HepG2 (cell line): ENCODE measurements at regions not wholly inside any gene's neighbourhood (a gene's known extent, or its start where the extent isn't known, plus 50 kb on each side); places are given as distances from the start of the nearest gene placed in this dataset.

Experiments
- ATAC-seq: fragments of 200-7000 bp; cut with Tn5 transposase; 3 replicates; pipeline ENCODE4 v1.9.1; 2020; ENCODE audit warnings: mild to moderate bottlenecking, moderate library complexity
- BruUV-seq: library from RNA; stranded (reverse); fragments of 400-500 nt; replicated peaks from 2 replicates; lab custom pipeline; 2021; lab: Mats Ljungman, UMichigan
- CTCF ChIA-PET: fragments of 300-600 bp; formaldehyde crosslinking; extraction: SDS; loops from one replicate; lab custom pipeline; 2021; ENCODE audit warnings: low total read pairs, inconsistent platforms, low intra/inter-chr PET ratio; lab: Yijun Ruan, JAX
- POLR2A ChIA-PET: fragments of 350-600 bp; sonication (Branson Sonifier 250); formaldehyde crosslinking; loops from one replicate; lab custom pipeline; 2020; ENCODE audit warnings: antibody characterized with exemption, inconsistent platforms; lab: Yijun Ruan, JAX
- DNase-seq: peaks from one replicate; pipeline ENCODE4 v3.0.0-alpha.2; 2015; ENCODE audit warnings: low spot score
- FAIRE-seq: peaks from 3 replicates; lab custom pipeline; 2011; peaks lifted over from hg19 to GRCh38; lab: Jason Lieb, UNC
- H2AFZ ChIP-seq: one replicate; pipeline ENCODE4 v1.6.1; 2011; ENCODE audit warnings: low read length, inconsistent platforms
- H3K27ac ChIP-seq: fragments of 300-600 bp; 3 replicates; pipeline ENCODE4 v1.8.0; 2011; ENCODE audit warnings: mixed run types, mild to moderate bottlenecking, mixed read lengths, low read length, inconsistent platforms; ENCODE audit not compliant: insufficient read depth; ENCODE audit errors: extremely low read length
- H3K27me3 ChIP-seq, 2 experiments: fragments of 200-600 bp in 1 of 2; 2 replicates in 1 of 2; 3 replicates in 1 of 2; pipeline versions ENCODE4 v1.6.0 to v1.8.0; 2011; ENCODE audit warnings: low read length in 2 of 2, mild to moderate bottlenecking in 2 of 2, moderate library complexity in 2 of 2, inconsistent platforms in 1 of 2; ENCODE audit not compliant: insufficient read depth in 2 of 2, control insufficient read depth in 1 of 2
- H3K36me3 ChIP-seq, 2 experiments: fragments of 200-600 bp in 1 of 2; replicated peaks in 1 of 2; 2 replicates in 1 of 2; 3 replicates in 1 of 2; pipeline versions ENCODE4 v1.5.1 to v1.8.0; 2011; ENCODE audit warnings: low read length in 2 of 2, inconsistent platforms in 1 of 2; ENCODE audit not compliant: insufficient read depth in 2 of 2, control insufficient read depth in 1 of 2
- H3K4me1 ChIP-seq: 2 replicates; pipeline ENCODE4 v1.5.1; 2012; ENCODE audit warnings: low read length, inconsistent platforms; ENCODE audit not compliant: insufficient read depth
- H3K4me2 ChIP-seq: 2 replicates; pipeline ENCODE4 v1.6.0; 2011; ENCODE audit warnings: low read depth, low read length, inconsistent platforms
- H3K4me3 ChIP-seq, 3 experiments: fragments of 200-600 bp in 1 of 3; sonication (generic), shearing (Covaris generic) in 1 of 3; replicated peaks in 1 of 3; 2 replicates each; pipeline ENCODE4 v1.5.1; 2011 to 2016; ENCODE audit warnings: low read length in 3 of 3, inconsistent platforms in 2 of 3, low read depth in 2 of 3, mild to moderate bottlenecking in 2 of 3, control low read depth in 1 of 3, mixed read lengths in 1 of 3; ENCODE audit not compliant: insufficient read depth in 1 of 3
- H3K79me2 ChIP-seq: one replicate; pipeline ENCODE4 v1.6.1; 2011; ENCODE audit warnings: low read length, inconsistent platforms; ENCODE audit not compliant: insufficient read depth
- H3K9ac ChIP-seq: 2 replicates; pipeline ENCODE4 v1.6.0; 2011; ENCODE audit warnings: mild to moderate bottlenecking, low read depth, low read length, inconsistent platforms; ENCODE audit not compliant: insufficient read depth
- H3K9me3 ChIP-seq: 2 replicates; pipeline ENCODE4 v1.5.1; 2012; ENCODE audit warnings: mild to moderate bottlenecking, low read length
- H4K20me1 ChIP-seq: 2 replicates; pipeline ENCODE4 v1.6.0; 2011; ENCODE audit warnings: inconsistent platforms, mild to moderate bottlenecking, low read length, moderate library complexity; ENCODE audit not compliant: insufficient read depth
- CHD4 ChIP-seq: fragments of 200-600 bp; sonication (generic); IDR thresholded peaks from 2 replicates; pipeline ENCODE4 v1.7.0; 2017; ENCODE audit warnings: mild to moderate bottlenecking, low read length, borderline replicate concordance
- HHEX ChIP-seq: IDR thresholded peaks from 2 replicates; pipeline ENCODE4 v1.6.1; 2016; ENCODE audit warnings: control low read depth
- MIER3 ChIP-seq: IDR thresholded peaks from 2 replicates; pipeline ENCODE4 v1.6.1; 2016; ENCODE audit warnings: missing compliant biosample characterization, borderline replicate concordance
- POGK ChIP-seq: sonication (generic); formaldehyde crosslinking; conservative IDR thresholded peaks from 2 replicates; pipeline ENCODE4 v1.8.0; 2022; ENCODE audit warnings: mild to moderate bottlenecking, moderate library complexity, missing genetic modification reagents
- RELA ChIP-seq: sonication (generic); formaldehyde crosslinking; IDR thresholded peaks from 2 replicates; pipeline ENCODE4 v1.4.0; 2020; ENCODE audit warnings: missing genetic modification reagents
- TEF ChIP-seq: sonication (generic); formaldehyde crosslinking; IDR thresholded peaks from 2 replicates; pipeline ENCODE4 v1.5.0; 2020; ENCODE audit warnings: missing genetic modification reagents
- ZNF251 ChIP-seq: sonication (generic); formaldehyde crosslinking; IDR thresholded peaks from 2 replicates; pipeline ENCODE4 v1.9.0; 2021; ENCODE audit warnings: mild to moderate bottlenecking, missing genetic modification reagents
- ZNF264 ChIP-seq: sonication (generic); formaldehyde crosslinking; IDR thresholded peaks from 2 replicates; pipeline ENCODE4 v1.4.0; 2020; ENCODE audit warnings: missing genetic modification reagents
- ZSCAN31 ChIP-seq: sonication (generic); formaldehyde crosslinking; IDR thresholded peaks from 2 replicates; pipeline ENCODE4 v1.5.0; 2020; ENCODE audit warnings: low read depth, mild to moderate bottlenecking, missing genetic modification reagents
- WGBS: methylation state at CpG from one replicate; pipeline ENCODE4 v1.1.6; 2017; ENCODE audit warnings: low lambda C conversion rate; 5-methylcytosine and 5-hydroxymethylcytosine counted together
- in situ Hi-C: cut with HindIII; loops from 2 replicates; pipeline ENCODE4 v1.10.0; 2017; ENCODE audit warnings: low pct_unique_long_range_greater_than_20kb; ENCODE audit not compliant: extremely low pct_ligation_motif_present
- intact Hi-C: fragments of 100-400 bp; cut with micrococcal nuclease; formaldehyde crosslinking; loops from one replicate; pipeline ENCODE4 v1.10.0; 2022; ENCODE audit not compliant: unreplicated experiment
- TF ChIP-seq, protein P1 (sequence below): sonication (generic); formaldehyde crosslinking; IDR thresholded peaks from 2 replicates; pipeline ENCODE4 v1.8.0; 2022; ENCODE audit warnings: mild to moderate bottlenecking, missing genetic modification reagents, moderate library complexity
- TF ChIP-seq, protein P2 (sequence below): sonication (generic); formaldehyde crosslinking; IDR thresholded peaks from 2 replicates; pipeline ENCODE4 v1.4.0; 2020; ENCODE audit warnings: missing genetic modification reagents
- TF ChIP-seq, protein P3 (sequence below): sonication (generic); formaldehyde crosslinking; IDR thresholded peaks from 2 replicates; pipeline ENCODE4 v1.4.0; 2020; ENCODE audit warnings: missing genetic modification reagents
- TF ChIP-seq, protein P4 (sequence below): IDR thresholded peaks from 2 replicates; pipeline ENCODE4 v1.6.1; 2016; ENCODE audit warnings: low read depth, borderline replicate concordance

DNA sequence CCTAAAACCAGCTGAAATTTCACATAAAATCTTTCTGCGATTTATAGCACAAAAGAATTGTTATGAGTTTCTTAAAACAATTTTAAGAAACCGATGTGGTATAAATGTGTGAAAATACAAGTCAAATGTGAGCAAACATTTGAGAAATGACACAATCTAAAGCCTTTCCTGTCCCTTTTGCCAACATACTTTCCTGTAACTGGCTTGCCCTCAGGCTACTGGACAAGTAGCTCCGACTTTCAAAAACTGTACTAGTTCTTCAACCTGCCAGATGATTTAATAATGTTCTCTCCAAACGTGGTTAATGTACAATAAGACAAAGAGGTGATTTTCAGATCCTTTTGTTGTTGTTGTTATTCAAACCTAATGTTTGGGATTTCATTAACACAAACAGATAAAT is 105.9 kb upstream of the ARHGEF26 start:
- Histone ChIP-seq H2AFZ (no peak overlapping the region), H3K4me3 (no peak overlapping the region), H3K27ac (no peak overlapping the region), H3K79me2 (no peaks in the 10 kb centered on the region), H3K9ac (no peak overlapping the region), H4K20me1 (no peaks in the 10 kb centered on the region), H3K27me3 (no peaks in the 10 kb centered on the region), H3K36me3 (no peaks in the 10 kb centered on the region), H3K9me3 (no peaks in the 10 kb centered on the region), H3K4me1 (no peaks in the 10 kb centered on the region), H3K4me2 (no peak overlapping the region)
- FAIRE-seq (no peak), ATAC-seq (no peak), DNase-seq (no peak)
- in situ Hi-C loops (no loop called here), intact Hi-C loops (no loop called here)
- ChIA-PET POLR2A (no interaction called here), CTCF (no interaction called here)
- TF ChIP-seq, protein P1, sequence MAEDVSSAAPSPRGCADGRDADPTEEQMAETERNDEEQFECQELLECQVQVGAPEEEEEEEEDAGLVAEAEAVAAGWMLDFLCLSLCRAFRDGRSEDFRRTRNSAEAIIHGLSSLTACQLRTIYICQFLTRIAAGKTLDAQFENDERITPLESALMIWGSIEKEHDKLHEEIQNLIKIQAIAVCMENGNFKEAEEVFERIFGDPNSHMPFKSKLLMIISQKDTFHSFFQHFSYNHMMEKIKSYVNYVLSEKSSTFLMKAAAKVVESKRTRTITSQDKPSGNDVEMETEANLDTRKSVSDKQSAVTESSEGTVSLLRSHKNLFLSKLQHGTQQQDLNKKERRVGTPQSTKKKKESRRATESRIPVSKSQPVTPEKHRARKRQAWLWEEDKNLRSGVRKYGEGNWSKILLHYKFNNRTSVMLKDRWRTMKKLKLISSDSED (CRISPR knock-in tag) = no peak
- no peak for TF ChIP-seq ZNF264
- no peak for TF ChIP-seq TEF (CRISPR knock-in tag)
- TF ChIP-seq, protein P2, sequence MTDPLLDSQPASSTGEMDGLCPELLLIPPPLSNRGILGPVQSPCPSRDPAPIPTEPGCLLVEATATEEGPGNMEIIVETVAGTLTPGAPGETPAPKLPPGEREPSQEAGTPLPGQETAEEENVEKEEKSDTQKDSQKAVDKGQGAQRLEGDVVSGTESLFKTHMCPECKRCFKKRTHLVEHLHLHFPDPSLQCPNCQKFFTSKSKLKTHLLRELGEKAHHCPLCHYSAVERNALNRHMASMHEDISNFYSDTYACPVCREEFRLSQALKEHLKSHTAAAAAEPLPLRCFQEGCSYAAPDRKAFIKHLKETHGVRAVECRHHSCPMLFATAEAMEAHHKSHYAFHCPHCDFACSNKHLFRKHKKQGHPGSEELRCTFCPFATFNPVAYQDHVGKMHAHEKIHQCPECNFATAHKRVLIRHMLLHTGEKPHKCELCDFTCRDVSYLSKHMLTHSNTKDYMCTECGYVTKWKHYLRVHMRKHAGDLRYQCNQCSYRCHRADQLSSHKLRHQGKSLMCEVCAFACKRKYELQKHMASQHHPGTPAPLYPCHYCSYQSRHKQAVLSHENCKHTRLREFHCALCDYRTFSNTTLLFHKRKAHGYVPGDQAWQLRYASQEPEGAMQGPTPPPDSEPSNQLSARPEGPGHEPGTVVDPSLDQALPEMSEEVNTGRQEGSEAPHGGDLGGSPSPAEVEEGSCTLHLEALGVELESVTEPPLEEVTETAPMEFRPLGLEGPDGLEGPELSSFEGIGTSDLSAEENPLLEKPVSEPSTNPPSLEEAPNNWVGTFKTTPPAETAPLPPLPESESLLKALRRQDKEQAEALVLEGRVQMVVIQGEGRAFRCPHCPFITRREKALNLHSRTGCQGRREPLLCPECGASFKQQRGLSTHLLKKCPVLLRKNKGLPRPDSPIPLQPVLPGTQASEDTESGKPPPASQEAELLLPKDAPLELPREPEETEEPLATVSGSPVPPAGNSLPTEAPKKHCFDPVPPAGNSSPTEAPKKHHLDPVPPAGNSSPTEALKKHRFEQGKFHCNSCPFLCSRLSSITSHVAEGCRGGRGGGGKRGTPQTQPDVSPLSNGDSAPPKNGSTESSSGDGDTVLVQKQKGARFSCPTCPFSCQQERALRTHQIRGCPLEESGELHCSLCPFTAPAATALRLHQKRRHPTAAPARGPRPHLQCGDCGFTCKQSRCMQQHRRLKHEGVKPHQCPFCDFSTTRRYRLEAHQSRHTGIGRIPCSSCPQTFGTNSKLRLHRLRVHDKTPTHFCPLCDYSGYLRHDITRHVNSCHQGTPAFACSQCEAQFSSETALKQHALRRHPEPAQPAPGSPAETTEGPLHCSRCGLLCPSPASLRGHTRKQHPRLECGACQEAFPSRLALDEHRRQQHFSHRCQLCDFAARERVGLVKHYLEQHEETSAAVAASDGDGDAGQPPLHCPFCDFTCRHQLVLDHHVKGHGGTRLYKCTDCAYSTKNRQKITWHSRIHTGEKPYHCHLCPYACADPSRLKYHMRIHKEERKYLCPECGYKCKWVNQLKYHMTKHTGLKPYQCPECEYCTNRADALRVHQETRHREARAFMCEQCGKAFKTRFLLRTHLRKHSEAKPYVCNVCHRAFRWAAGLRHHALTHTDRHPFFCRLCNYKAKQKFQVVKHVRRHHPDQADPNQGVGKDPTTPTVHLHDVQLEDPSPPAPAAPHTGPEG (CRISPR knock-in tag) = no peak
- no peak for TF ChIP-seq MIER3
- no peak for TF ChIP-seq ZSCAN31 (CRISPR knock-in tag)
- TF ChIP-seq POGK (CRISPR knock-in tag) = no peak
- TF ChIP-seq CHD4 = no peak
- TF ChIP-seq HHEX (CRISPR knock-in tag) = no peak
- TF ChIP-seq, protein P3, sequence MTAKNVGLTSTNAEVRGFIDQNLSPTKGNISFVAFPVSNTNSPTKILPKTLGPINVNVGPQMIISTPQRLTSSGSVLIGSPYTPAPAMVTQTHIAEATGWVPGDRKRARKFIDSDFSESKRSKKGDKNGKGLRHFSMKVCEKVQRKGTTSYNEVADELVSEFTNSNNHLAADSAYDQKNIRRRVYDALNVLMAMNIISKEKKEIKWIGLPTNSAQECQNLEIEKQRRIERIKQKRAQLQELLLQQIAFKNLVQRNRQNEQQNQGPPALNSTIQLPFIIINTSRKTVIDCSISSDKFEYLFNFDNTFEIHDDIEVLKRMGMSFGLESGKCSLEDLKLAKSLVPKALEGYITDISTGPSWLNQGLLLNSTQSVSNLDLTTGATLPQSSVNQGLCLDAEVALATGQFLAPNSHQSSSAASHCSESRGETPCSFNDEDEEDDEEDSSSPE (CRISPR knock-in tag) = no peak
- TF ChIP-seq, protein P4, sequence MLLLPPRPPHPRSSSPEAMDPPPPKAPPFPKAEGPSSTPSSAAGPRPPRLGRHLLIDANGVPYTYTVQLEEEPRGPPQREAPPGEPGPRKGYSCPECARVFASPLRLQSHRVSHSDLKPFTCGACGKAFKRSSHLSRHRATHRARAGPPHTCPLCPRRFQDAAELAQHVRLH (CRISPR knock-in tag) = no peak
- TF ChIP-seq ZNF251 (CRISPR knock-in tag) = no peak
- TF ChIP-seq RELA (CRISPR knock-in tag) = no peak
- WGBS = 0% methylated on average over 4 of the region's 4 CpGs
- BruUV-seq = no TSS peak
